ENCODE measurements at regions not wholly inside any gene's neighbourhood (a gene's known extent, or its start where the extent isn't known, plus 50 kb on each side); places are given as distances from the start of the nearest gene placed in this dataset.

DNA sequence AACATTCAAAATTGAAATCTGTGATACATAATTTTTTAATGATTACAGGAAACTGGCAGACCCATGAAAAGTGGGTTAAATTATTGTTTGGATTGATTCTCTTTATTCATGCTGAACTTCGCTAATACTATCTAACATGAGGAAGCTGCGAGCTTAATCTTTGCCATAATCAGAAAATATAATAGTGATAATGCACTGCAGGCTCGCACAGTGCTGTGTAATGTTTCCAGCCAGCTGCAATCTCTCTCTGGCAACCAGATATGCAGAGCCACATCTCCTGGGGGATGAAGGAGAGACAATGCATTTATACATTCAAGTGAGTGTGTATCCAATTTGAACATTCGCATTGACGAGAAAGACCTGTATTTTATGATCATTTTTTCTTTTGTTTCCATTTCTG, 669.7 kb upstream of the RGMB start:
- intact Hi-C loops (cut with micrococcal nuclease; ENCODE audit: unreplicated experiment): no loop called here
- no peak overlapping the region for H3K27ac ChIP-seq (ENCODE audit: low read length)
- BruUV-seq (replicated peaks): no TSS peak
- H3K4me1 ChIP-seq (ENCODE audit: control insufficient read depth, insufficient read depth, low read length): no peaks in the 10 kb centered on the region
- ChIA-PET POLR2A (no interaction called here), CTCF (no interaction called here)
- no peaks in the 10 kb centered on the region for H3K9me3 ChIP-seq (ENCODE audit: control insufficient read depth, insufficient read depth, low read depth, low read length)
- DNase-seq (ENCODE audit: low read depth, low spot score) (no peak), ATAC-seq (no peak)
- in situ Hi-C loops (cut with HindIII; ENCODE audit: low pct_unique_long_range_greater_than_20kb, low sequenced_read_pairs): no loop called here
- no peaks in the 10 kb centered on the region for H3K36me3 ChIP-seq (ENCODE audit: control insufficient read depth, insufficient read depth, low read length)
- no peaks in the 10 kb centered on the region for H3K27me3 ChIP-seq (ENCODE audit: control insufficient read depth, insufficient read depth, low read length)
- TF ChIP-seq, protein P1, sequence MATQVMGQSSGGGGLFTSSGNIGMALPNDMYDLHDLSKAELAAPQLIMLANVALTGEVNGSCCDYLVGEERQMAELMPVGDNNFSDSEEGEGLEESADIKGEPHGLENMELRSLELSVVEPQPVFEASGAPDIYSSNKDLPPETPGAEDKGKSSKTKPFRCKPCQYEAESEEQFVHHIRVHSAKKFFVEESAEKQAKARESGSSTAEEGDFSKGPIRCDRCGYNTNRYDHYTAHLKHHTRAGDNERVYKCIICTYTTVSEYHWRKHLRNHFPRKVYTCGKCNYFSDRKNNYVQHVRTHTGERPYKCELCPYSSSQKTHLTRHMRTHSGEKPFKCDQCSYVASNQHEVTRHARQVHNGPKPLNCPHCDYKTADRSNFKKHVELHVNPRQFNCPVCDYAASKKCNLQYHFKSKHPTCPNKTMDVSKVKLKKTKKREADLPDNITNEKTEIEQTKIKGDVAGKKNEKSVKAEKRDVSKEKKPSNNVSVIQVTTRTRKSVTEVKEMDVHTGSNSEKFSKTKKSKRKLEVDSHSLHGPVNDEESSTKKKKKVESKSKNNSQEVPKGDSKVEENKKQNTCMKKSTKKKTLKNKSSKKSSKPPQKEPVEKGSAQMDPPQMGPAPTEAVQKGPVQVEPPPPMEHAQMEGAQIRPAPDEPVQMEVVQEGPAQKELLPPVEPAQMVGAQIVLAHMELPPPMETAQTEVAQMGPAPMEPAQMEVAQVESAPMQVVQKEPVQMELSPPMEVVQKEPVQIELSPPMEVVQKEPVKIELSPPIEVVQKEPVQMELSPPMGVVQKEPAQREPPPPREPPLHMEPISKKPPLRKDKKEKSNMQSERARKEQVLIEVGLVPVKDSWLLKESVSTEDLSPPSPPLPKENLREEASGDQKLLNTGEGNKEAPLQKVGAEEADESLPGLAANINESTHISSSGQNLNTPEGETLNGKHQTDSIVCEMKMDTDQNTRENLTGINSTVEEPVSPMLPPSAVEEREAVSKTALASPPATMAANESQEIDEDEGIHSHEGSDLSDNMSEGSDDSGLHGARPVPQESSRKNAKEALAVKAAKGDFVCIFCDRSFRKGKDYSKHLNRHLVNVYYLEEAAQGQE (IDR thresholded peaks at IDR 0.05; ENCODE audit: insufficient read depth in 1 of 2, low read depth in 2 of 2, low read length in 1 of 2): no peak
- no peak for TF ChIP-seq SIN3A (IDR thresholded peaks at IDR 0.05; ENCODE audit: borderline replicate concordance, insufficient read depth, low read depth, low read length)
- TF ChIP-seq POLR2AphosphoS5 (IDR thresholded peaks at IDR 0.05; ENCODE audit: low read depth, low read length): no peak
- TF ChIP-seq, protein P2, sequence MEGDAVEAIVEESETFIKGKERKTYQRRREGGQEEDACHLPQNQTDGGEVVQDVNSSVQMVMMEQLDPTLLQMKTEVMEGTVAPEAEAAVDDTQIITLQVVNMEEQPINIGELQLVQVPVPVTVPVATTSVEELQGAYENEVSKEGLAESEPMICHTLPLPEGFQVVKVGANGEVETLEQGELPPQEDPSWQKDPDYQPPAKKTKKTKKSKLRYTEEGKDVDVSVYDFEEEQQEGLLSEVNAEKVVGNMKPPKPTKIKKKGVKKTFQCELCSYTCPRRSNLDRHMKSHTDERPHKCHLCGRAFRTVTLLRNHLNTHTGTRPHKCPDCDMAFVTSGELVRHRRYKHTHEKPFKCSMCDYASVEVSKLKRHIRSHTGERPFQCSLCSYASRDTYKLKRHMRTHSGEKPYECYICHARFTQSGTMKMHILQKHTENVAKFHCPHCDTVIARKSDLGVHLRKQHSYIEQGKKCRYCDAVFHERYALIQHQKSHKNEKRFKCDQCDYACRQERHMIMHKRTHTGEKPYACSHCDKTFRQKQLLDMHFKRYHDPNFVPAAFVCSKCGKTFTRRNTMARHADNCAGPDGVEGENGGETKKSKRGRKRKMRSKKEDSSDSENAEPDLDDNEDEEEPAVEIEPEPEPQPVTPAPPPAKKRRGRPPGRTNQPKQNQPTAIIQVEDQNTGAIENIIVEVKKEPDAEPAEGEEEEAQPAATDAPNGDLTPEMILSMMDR (IDR thresholded peaks at IDR 0.05): no peak
- TF ChIP-seq TCF7L2 (IDR thresholded peaks at IDR 0.05; ENCODE audit: low read depth, low read length): no peak
- no peak overlapping the region for H3K4me3 ChIP-seq (ENCODE audit: low read depth in 2 of 2, low read length in 2 of 2)

DNA sequence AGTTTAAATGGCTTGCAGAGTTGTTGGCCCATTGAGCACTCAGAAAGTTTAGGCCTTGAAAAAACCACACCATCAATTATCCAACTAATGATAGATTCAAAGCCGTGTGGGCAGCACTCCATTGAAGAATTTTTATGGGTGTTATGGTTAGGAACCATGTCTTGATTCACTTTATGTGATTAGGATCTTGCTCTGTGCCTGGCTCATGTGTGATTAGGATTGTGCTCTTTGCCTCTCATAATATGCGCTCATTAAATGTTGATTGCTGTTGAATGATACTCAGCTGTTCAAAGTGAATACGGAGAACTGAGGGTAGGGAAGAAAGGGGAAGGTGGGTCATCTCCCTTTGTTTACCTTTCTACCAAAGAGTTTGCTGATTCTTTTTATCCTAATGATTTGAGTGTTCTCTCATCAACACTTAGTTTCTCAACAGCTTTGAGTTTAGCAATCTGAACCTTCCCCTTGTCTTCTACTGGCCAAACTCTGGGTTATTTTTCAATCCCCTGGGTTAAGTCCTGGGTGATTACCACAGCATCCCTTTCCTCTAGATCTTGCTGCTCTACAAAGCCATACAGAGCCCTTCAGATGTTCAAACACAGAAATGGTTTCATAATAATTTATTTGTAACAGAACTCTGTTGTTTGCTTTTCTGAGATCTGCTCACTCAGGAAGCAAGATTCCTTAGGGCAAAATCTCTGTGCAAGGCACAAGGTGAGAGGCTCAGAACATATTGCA, 668.8 kb upstream of the RGMB start:
- H3K27ac ChIP-seq (ENCODE audit: low read length): no peak overlapping the region
- CTCF ChIA-PET: no interaction called here
- no peaks in the 10 kb centered on the region for H3K9me3 ChIP-seq (ENCODE audit: control insufficient read depth, insufficient read depth, low read depth, low read length)
- POLR2A ChIA-PET: no interaction called here
- no peak overlapping the region for H3K4me3 ChIP-seq (ENCODE audit: low read depth in 2 of 2, low read length in 2 of 2)
- ATAC-seq (no peak), DNase-seq (ENCODE audit: low read depth, low spot score) (no peak)
- no peaks in the 10 kb centered on the region for H3K27me3 ChIP-seq (ENCODE audit: control insufficient read depth, insufficient read depth, low read length)
- H3K4me1 ChIP-seq (ENCODE audit: control insufficient read depth, insufficient read depth, low read length): no peaks in the 10 kb centered on the region
- in situ Hi-C loops (cut with HindIII; ENCODE audit: low pct_unique_long_range_greater_than_20kb, low sequenced_read_pairs): no loop called here
- H3K36me3 ChIP-seq (ENCODE audit: control insufficient read depth, insufficient read depth, low read length): no peaks in the 10 kb centered on the region
- no TSS peak for BruUV-seq (replicated peaks)
- intact Hi-C loops (cut with micrococcal nuclease; ENCODE audit: unreplicated experiment): no loop called here
- TF ChIP-seq TCF7L2 (IDR thresholded peaks at IDR 0.05; ENCODE audit: low read depth, low read length): no peak
- no peak for TF ChIP-seq POLR2AphosphoS5 (IDR thresholded peaks at IDR 0.05; ENCODE audit: low read depth, low read length)
- TF ChIP-seq, protein P2 (IDR thresholded peaks at IDR 0.05): no peak
- TF ChIP-seq, protein P1 (IDR thresholded peaks at IDR 0.05; ENCODE audit: insufficient read depth in 1 of 2, low read depth in 2 of 2, low read length in 1 of 2): no peak
- no peak for TF ChIP-seq SIN3A (IDR thresholded peaks at IDR 0.05; ENCODE audit: borderline replicate concordance, insufficient read depth, low read depth, low read length)
